Body of pancreas (tissue), 4 donors: ENCODE measurements at regions not wholly inside any gene's neighbourhood (a gene's known extent, or its start where the extent isn't known, plus 50 kb on each side); places are given as distances from the start of the nearest gene placed in this dataset.

Experiments used
- POLR2A ChIP-seq, 3 donors: fragments of 450-650 bp; IDR thresholded peaks; one replicate each; pipeline ENCODE4 v1.6.1; 2016; ENCODE audit warnings: antibody characterized with exemption in 3 of 3, mild to moderate bottlenecking in 2 of 3
- TF ChIP-seq, protein P1 (sequence below), 7 experiments: fragments of 450-650 bp in 4 of 7; fragments of 200-600 bp in 3 of 7; sonication (generic) in 3 of 7; IDR thresholded peaks; one replicate each; pipeline ENCODE4 v1.5.1; 2016 to 2019; ENCODE audit warnings: antibody characterized with exemption in 7 of 7

DNA sequence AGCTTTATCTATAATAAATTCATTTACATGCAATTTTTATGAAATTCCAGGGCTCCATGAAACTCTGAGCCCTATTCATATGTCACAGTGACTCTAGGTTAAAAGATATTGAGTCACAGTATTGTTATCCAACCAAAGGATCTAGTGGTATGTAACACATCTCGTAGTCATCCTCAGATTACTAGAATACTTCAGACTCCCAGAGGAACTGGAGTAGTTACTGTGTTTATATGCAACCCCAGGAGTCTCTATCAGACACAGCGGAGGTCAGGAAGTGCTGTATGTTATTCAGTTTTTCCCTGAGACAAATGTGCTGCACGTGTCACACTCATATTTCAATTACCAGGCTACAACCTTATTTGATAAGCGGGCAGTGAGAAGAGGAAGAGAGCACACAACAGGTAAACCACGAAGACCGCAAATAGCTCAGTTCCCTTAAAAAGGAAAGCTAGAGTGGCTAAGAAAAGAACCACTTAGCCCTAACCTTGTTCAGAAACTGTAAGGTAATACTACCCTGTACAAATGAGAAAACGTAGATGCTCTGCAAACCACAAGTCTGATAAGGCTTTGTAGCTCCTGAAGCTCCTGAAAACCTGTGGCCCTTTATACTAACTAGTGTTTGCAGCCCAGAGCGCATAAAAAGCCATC lies 114.0 kb upstream of the CNTNAP2 start:
- TF ChIP-seq, protein P1, sequence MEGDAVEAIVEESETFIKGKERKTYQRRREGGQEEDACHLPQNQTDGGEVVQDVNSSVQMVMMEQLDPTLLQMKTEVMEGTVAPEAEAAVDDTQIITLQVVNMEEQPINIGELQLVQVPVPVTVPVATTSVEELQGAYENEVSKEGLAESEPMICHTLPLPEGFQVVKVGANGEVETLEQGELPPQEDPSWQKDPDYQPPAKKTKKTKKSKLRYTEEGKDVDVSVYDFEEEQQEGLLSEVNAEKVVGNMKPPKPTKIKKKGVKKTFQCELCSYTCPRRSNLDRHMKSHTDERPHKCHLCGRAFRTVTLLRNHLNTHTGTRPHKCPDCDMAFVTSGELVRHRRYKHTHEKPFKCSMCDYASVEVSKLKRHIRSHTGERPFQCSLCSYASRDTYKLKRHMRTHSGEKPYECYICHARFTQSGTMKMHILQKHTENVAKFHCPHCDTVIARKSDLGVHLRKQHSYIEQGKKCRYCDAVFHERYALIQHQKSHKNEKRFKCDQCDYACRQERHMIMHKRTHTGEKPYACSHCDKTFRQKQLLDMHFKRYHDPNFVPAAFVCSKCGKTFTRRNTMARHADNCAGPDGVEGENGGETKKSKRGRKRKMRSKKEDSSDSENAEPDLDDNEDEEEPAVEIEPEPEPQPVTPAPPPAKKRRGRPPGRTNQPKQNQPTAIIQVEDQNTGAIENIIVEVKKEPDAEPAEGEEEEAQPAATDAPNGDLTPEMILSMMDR (IDR thresholded peaks at IDR 0.05): no peak
- no peak for TF ChIP-seq POLR2A (IDR thresholded peaks at IDR 0.05)
